Pulmonary artery endothelial cell (primary cell): ENCODE measurements at regions not wholly inside any gene's neighbourhood (a gene's known extent, or its start where the extent isn't known, plus 50 kb on each side); places are given as distances from the start of the nearest gene placed in this dataset.

Experiments
- DNase-seq: peaks from one replicate; pipeline ENCODE4 v3.0.0-alpha.2; 2011; ENCODE audit warnings: low read depth, low spot score

- DNase-seq: no peak
These were observed 898.1 kb downstream of the EPHA4 start for GRCh38 chr2:220674033-220674432.

GRCh38 chr2:220676695-220677094 lies 895.4 kb downstream of the EPHA4 start:
- DNase-seq: no peak

- DNase-seq: no peak
These were observed 893.2 kb downstream of the EPHA4 start for GRCh38 chr2:220678943-220679342.

DNA sequence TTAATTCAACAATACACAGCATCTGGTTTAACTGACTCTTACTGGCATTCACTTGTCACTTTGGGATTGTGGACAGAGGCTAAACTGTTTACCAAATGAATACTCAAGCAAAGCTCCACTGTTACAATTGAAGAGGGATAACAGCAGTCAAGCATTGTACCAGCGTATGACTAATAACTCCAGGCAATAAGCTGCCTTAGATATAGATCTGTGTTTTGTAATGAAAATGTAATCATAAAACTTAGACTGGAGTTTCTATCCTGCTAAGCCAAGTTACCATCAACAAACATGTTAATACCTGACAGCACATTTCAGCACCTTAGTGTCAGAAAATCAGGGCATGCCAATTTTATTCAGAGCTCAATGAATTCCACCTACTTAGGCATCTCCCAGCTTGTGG lies 889.5 kb downstream of the EPHA4 start:
- no peak for DNase-seq

GRCh38 chr2:220684099-220684498 lies 888.0 kb downstream of the EPHA4 start:
- no peak for DNase-seq

DNA sequence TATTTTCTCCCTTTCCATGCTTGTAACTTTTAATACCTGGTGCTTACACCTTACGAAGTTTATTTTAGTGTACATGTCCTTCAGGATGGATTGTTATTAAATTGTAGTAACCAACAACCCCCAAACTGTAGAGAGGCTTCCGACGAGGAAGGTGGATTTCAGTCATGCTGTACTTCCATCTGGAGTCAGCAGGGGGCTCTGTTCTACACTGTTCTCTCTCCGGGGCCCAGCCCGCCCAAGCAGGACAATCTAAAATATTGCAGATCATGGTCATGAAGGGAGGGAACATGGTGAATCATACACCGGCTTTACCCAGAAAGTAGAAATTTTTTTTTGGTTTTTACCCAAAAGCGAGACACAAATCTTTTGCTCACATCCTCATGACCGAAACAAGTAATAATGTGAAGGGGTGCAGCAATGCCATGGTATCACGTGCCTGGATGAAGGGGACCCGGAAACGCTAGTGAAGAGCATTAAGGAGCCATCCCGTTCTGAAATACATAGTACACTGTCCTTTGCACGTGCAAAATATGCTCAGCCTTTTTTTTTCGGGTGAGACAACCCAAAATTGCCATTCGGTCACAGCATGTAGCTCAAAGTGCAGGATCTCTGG lies 884.8 kb downstream of the EPHA4 start:
- DNase-seq: no peak

GRCh38 chr2:220695397-220696279 lies 876.5 kb downstream of the EPHA4 start:
- no peak for DNase-seq

DNA sequence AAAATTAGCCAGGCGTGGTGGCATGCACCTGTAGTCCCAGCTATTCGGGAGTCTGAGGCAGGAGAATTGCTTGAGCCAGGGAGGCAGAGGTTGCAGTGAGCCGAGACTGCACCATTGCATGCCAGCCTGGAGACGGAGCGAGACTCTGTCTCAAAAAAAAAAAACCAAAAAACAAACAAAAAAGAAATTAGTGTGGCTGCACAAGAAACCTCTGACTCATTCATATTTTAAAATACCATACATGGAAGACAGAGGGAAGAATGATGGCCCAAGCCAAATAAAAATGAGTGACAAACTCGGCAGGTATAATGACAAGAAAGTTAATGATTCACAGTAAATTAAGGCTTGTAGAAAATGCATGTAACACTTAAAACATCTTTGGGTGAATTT lies 875.8 kb downstream of the EPHA4 start:
- no peak for DNase-seq

- DNase-seq: no peak
These were observed 875.1 kb downstream of the EPHA4 start for GRCh38 chr2:220697011-220697410.

DNA sequence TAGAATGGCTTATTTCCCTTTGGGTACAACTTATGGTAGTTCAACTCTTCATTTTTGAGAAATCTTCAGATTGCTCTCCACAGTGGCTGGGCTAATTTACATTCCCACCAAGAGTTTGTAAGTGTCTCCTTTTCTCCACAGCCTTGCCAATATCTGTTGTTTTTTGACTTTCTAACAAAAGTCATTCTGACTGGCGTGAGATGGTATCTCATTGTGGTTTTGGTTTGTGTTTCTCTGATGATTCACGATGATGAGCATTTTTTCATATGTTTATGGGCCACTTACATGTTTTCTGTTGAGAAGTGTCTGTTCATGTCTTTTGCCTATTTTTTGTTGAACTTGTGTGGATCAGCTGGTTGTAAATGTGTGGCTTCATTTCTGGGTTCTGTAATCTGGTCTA lies 871.0 kb downstream of the EPHA4 start:
- DNase-seq: no peak

GRCh38 chr2:220703279-220703678 lies 868.8 kb downstream of the EPHA4 start:
- DNase-seq: no peak

DNA sequence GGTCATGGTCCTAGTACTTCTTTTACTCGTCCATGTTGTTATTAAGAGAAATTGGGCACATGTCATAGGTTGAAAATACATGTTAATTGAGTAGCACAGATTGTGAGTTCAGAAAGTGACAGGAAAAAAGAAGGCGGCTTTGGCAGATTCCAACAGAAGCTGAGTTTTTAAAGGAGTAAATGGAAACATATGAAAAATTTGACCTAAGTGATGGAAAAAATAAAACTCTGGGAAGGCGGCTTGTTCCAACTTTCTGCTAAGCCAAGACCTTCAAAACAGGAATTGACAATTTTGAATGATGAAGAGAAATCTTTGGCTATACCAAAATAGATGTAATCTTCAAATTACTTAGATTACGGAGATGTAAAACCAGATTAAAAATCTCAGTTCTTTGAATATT lies 868.0 kb downstream of the EPHA4 start:
- DNase-seq: no peak

GRCh38 chr2:220704810-220705209 lies 867.3 kb downstream of the EPHA4 start:
- no peak for DNase-seq

- no peak for DNase-seq
These were observed 866.4 kb downstream of the EPHA4 start for GRCh38 chr2:220705678-220706077.

DNA sequence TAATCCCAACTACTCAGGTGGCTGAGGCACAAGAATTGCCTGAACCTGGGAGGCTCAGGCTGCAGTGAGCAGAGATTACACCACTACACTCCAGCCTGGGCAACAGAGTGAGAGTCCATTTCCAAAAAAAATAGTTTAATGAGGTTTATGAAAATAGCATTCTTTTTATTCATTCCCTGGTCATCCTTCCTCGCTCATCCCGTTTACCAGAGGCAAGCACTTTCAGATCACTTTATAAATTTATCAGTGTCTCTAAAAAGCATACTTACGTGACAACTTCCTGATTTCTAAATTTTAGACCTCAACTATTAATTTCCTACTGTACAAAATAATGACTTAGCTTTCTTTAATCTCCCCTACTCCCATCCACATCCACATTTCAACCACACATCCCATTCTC lies 864.8 kb downstream of the EPHA4 start:
- no peak for DNase-seq

- no peak for DNase-seq
These were observed 863.7 kb downstream of the EPHA4 start for GRCh38 chr2:220708366-220708765.

DNA sequence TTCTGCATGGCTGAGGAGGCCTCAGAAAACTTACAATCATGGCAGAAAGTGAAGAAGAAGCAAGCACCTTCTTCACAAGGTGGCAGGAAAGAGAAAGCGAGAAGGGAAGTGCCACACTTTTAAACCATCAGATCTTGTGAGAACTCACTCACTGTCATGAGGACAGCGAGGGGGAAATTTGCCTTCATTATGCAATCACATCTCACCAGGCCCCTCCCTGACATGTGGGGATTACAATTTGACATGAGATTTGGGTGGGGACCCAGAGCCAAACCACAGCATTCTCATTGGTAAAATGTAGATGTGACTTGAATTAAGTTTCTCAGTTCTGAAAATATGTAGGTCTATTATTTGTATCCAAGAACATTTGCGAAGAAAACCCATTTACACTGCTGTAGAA lies 854.8 kb downstream of the EPHA4 start:
- DNase-seq: no peak

- DNase-seq: no peak
These were observed 835.3 kb downstream of the EPHA4 start for GRCh38 chr2:220736778-220737177.

DNA sequence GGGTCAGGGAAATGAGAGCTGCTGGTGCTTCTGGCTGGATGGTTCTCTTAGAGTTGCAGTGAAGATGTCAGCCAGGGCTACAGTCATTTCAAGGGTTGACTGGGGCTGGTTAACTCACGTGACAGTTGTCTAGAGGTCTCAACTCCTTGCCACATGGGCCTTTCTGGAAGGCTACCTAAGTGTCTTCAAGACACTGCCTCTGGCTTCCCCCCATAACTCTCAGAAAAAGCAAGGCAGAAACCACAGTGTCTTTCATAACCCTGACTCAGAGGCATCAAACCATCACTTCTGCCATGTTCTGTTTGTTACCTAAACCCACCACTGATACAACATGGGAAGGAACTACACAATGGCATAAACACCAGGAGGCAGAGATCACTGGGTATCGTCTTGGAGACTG lies 828.9 kb downstream of the EPHA4 start:
- no peak for DNase-seq

DNA sequence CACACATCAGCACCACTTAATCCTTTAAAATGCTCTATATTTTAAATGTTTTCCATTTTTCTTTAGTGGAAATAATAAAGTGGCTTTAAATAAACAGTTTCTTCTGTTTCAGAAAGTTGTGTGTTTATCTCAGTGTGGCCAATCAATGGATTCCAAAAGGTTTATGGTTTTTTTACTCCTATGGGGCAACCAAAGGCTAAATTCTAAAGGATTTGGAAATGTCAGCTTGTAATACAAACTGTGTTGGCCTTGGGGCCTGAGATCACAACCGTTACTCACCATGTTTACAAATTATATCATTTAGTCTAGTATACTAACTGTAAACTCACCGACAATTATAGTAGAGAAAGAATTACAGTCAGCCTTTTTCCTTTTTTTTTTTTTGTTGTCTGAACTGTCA lies 827.2 kb downstream of the EPHA4 start:
- DNase-seq: no peak

- DNase-seq: no peak
These were observed 826.4 kb downstream of the EPHA4 start for GRCh38 chr2:220745682-220746081.

DNA sequence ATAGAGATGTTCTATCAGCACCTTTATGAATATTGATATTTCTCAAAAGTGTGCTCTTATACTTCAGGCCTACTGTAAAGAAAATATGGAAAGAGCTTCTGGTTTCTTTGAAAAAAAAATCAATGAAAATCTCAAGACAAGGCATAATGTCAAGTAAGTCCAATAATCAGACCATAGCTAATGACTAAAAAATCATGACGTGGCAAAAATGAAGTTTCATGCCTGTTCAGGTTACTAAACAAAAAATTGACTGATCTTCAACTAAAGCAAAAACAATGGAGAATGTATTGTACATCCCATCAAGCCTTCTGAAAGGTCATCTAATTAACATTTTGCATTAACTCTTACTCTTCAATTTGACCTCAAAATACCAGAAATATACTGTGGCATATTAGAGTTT lies 824.4 kb downstream of the EPHA4 start:
- no peak for DNase-seq

GRCh38 chr2:220748875-220749479 lies 823.1 kb downstream of the EPHA4 start:
- no peak for DNase-seq
